ENCODE measurements at regions not wholly inside any gene's neighbourhood (a gene's known extent, or its start where the extent isn't known, plus 50 kb on each side); places are given as distances from the start of the nearest gene placed in this dataset.
A peak's percentile ranks its signal among the peaks of the same experiment; 100 is the strongest.

GRCh38 chr1:219993554-219994433 is 52.5 kb downstream of the EPRS1 start:
- peak; percentile 46 for DNase-seq (ENCODE audit: low read depth)
- H3K4me3 ChIP-seq (ENCODE audit: low read depth, low read length): no peak overlapping the region
- TF ChIP-seq CTCF (IDR thresholded peaks at IDR 0.05; ENCODE audit: insufficient read depth, low read length): no peak

GRCh38 chr1:219991919-219992318 is 54.4 kb downstream of the EPRS1 start:
- TF ChIP-seq CTCF (IDR thresholded peaks at IDR 0.05; ENCODE audit: insufficient read depth, low read length): no peak
- no peak for DNase-seq (ENCODE audit: low read depth)
- no peak overlapping the region for H3K4me3 ChIP-seq (ENCODE audit: low read depth, low read length)

GRCh38 chr1:219991511-219991810 is 54.8 kb downstream of the EPRS1 start:
- no peak for DNase-seq (ENCODE audit: low read depth)
- no peak overlapping the region for H3K4me3 ChIP-seq (ENCODE audit: low read depth, low read length)
- TF ChIP-seq CTCF (IDR thresholded peaks at IDR 0.05; ENCODE audit: insufficient read depth, low read length): no peak

GRCh38 chr1:219990782-219991510 is 55.4 kb downstream of the EPRS1 start:
- peak; percentile 74 for TF ChIP-seq CTCF (IDR thresholded peaks at IDR 0.05; ENCODE audit: insufficient read depth, low read length)
- H3K4me3 ChIP-seq (ENCODE audit: low read depth, low read length): no peak overlapping the region
- peak; percentile 65 for DNase-seq (ENCODE audit: low read depth)

GRCh38 chr1:219989766-219990165 is 56.5 kb downstream of the EPRS1 start:
- DNase-seq (ENCODE audit: low read depth): no peak
- H3K4me3 ChIP-seq (ENCODE audit: low read depth, low read length): no peak overlapping the region
- TF ChIP-seq CTCF (IDR thresholded peaks at IDR 0.05; ENCODE audit: insufficient read depth, low read length): no peak

GRCh38 chr1:219988818-219989217 is 57.5 kb downstream of the EPRS1 start:
- TF ChIP-seq CTCF (IDR thresholded peaks at IDR 0.05; ENCODE audit: insufficient read depth, low read length): no peak
- no peak for DNase-seq (ENCODE audit: low read depth)

More at GRCh38 chr1:219988818-219989217, 57.5 kb downstream of the EPRS1 start:
- H3K4me3 ChIP-seq (ENCODE audit: low read depth, low read length): no peak overlapping the region

Measured in fibroblast of the aortic adventitia (primary cell).